ENCODE measurements at regions not wholly inside any gene's neighbourhood (a gene's known extent, or its start where the extent isn't known, plus 50 kb on each side); places are given as distances from the start of the nearest gene placed in this dataset.

- no peak for TF ChIP-seq CTCF (IDR thresholded peaks at IDR 0.05 in 2 of 3, conservative IDR thresholded peaks at IDR 0.05 in 1 of 3; ENCODE audit: control insufficient read depth in 2 of 3, extremely low read depth in 1 of 3, insufficient read depth in 1 of 3, low read depth in 3 of 3, low read length in 3 of 3)
- TF ChIP-seq MLLT1 (IDR thresholded peaks at IDR 0.05), result no peak
- no peak for TF ChIP-seq ZBTB11 (CRISPR knock-in tag; IDR thresholded peaks at IDR 0.05)
- TF ChIP-seq IRF4 (IDR thresholded peaks at IDR 0.05; ENCODE audit: low read depth, low read length), result no peak
These were observed 1150.9 kb downstream of the RPIA start for GRCh38 chr2:89842180-89842908.

Data from GM12878 (cell line).